CD4-positive, alpha-beta T cell treated with Interleukin-15 for 4 hours (primary cell): ENCODE measurements at regions not wholly inside any gene's neighbourhood (a gene's known extent, or its start where the extent isn't known, plus 50 kb on each side); places are given as distances from the start of the nearest gene placed in this dataset.

Experiments
- DNase-seq: peaks from one replicate; pipeline ENCODE4 v3.0.0-alpha.2; 2020; ENCODE audit warnings: low spot score

GRCh38 chr15:38176155-38176554 is 76.5 kb upstream of the SPRED1 start:
- no peak for DNase-seq

DNA sequence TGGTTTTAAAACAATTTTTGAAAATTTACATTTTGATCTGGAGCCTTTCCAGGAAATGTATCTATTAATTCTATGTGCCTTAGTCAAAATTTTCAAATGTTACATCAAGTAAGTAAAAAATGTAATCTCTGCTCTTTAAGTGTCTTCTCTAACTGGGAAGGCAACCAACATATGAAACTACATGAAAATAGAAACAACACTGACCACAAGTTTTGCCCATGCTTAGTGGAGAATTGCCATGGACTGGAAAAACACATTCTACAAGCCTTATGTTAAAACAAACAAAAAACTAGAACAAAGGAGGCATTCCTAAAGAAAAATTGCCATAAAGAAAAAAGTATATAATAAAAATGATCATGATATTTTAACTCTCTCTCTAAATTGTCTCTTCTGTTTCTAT is 75.9 kb upstream of the SPRED1 start:
- no peak for DNase-seq

DNA sequence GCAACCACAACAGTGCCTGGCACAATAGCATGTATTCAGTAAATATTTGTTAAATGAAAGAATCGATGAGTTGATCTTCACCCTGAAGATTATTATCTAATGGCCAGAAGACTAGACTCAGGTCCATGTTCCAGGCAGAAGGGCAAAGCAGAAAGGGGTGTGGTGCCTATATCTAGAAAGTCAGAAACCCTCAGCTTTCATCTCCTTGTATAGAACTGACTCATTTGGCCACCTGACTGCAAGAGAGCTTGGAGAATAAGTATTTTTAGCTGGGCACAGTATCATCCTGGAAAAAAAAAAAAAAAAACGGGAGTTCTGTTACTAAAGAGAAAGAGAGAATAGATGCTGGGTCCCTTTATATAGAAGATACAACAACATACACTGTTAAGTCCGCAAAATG is 69.7 kb upstream of the SPRED1 start:
- no peak for DNase-seq

- no peak for DNase-seq
These were observed 66.1 kb upstream of the SPRED1 start for GRCh38 chr15:38186507-38186906.

DNA sequence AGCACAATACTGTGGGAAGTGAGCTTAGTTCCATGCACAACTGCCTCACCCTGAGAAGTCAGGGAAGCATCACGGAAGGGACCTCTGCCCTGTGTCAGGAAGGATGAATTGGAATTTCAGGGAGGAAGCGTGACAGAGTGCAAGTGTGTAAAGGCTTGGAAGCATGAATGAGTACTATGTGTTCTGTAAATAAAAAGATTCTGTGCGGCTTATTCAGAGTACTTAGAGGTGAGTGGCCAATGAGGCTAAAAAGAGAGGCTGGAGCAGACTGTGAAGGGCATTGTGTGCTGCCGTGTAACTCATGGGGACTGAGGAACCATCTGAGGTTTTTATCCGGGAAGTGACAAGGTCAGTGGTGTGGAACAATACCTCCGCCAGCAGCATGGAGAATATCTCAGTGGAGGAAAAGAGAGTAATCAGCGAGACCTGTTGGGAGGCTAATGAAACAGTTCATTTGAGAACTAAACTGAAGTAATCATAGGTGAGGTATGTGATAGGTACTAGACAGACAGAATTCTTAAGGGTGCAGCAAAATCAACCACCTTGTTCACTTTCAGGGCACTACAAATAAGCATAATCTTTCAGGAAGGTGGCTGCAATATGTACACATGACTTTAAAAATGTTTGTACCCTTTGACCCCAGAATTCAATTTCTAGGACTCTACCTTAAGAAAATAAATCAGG is 64.9 kb upstream of the SPRED1 start:
- no peak for DNase-seq

DNA sequence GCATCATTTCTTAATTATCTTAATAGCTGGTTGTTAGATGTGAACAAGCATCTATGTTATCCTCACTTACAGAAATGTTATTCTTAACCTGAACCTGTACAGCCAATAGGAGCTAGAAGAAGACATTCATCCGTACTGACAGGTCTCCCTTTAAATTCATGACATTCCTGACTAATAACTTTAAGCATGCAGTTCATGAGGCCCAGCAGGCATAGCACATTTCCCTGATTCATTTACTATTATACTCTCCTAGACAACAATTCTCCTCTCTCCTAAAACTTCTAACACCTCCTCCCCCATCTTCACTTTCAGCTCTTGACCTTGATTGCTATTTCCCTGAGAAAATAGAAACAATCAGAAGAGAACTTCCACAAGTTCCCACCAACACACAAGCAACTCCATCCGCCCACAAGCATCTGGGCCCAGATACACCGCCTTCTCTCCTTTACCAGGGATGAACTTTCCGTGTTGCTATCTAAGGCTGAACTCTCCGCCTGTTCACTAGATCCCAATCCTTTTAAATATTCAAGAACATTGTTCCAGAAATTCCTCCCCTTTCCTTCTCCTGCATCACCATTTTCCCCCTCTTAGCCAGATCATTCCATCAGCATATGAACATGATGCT is 62.9 kb upstream of the SPRED1 start:
- no peak for DNase-seq

DNA sequence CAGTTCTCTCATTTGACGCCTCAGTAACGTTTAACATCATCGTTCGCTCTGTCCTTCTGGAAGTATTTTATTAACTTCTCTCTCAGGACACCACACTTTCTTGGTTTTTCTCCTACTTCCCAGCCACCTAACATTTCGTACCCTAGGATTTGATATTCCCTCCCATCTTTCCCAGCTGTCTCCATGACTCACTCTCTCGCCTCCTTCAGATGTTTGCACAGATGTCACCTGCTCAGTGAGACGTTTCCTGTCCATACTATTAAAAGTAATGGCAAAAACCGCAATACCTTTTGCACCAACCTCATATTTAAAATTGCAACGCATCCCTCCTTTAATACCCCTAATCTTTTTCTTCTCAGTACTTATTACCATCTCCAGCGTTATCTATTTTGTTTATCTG is 62.1 kb upstream of the SPRED1 start:
- DNase-seq, result no peak

DNA sequence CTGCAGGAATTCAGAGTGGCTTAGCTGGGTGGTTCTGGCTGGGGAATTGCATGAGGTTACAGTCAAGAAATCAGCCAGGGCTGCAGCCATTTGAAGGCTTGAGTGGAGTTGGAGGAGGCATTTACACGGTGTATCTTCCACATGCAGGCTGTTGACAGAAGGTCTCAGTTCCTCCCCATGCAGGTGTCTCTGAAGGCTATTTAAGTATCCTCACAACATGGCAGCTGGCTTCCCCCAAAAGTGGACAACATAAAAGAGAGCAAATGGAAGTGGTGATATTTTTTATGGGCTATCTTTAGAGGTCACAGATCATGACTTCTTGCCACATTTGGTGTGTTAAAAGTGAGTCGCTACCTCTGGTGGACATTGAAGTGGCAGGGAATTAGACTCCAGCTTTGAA is 60.1 kb upstream of the SPRED1 start:
- no peak for DNase-seq

- DNase-seq, result no peak
These were observed 59.1 kb upstream of the SPRED1 start for GRCh38 chr15:38193496-38193895.

GRCh38 chr15:38195191-38195901 is 57.3 kb upstream of the SPRED1 start:
- no peak for DNase-seq

- DNase-seq, result no peak
These were observed 56.6 kb upstream of the SPRED1 start for GRCh38 chr15:38196076-38196475.

GRCh38 chr15:38197553-38197952 is 55.1 kb upstream of the SPRED1 start:
- no peak for DNase-seq

DNA sequence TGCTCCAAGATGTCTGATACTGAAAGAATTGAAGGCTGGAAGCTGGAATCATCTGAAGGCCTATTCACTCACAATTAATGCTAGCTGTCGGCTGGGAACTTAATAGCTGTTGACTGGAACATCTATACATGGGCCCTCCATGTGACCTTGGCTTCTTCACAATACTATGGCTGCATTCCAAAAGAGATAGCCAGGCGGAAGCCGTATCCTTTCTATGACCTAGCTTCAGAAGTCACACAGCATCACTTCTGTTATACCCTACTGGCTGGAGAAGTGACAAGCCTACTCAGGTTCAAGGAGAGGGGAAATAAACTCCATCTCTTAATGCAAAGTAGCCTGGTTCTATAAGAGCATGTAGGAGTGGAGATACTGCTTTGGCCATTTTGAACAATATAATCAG is 50.9 kb upstream of the SPRED1 start:
- DNase-seq, result no peak

DNA sequence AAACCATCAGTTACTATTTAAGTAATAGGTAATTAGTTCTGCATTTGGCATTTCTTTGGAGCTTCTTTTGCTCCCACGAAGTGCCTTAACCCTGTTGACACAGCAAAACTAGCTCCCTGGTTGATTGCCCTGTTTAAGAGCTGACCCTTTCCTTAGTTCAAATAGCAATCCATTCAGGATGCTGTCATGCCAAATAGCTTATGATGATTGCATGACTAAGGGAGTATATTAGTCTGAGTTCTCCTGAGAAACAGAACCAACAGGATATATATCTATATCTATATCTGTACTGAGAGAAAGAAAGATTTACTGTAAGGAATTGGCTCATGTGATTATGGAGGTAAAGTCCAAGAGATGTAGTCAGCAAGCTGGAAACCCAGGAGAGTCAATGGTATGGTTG is 50.3 kb upstream of the SPRED1 start:
- DNase-seq, result no peak
